ENCODE measurements at regions not wholly inside any gene's neighbourhood (a gene's known extent, or its start where the extent isn't known, plus 50 kb on each side); places are given as distances from the start of the nearest gene placed in this dataset.

DNA sequence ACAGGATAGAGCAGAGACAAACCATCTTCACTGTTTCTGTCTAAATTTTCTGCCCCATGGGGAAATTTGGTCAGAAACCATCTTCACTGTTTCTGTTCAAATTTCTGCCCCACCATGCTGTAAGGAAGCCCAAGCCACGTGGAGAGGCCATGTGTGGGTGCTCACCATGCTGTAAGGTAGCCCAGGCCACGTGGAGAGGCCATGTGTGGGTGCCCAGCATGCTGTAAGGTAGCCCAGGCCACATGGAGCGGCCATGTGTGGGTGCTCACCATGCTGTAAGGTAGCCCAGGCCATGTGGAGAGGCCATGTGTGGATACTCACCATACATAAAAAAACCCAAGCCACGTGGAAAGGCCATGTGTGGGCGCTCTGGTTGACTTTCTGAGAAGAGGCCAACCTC is 1088.7 kb upstream of the AUTS2 start:
- peaks cover 6% of the 10 kb centered on the region; the same call in 1 of the 2 replicates for H3K4me1 ChIP-seq (ENCODE audit: insufficient read depth, low read length)
- H3K9ac ChIP-seq (ENCODE audit: low read depth, low read length): no peak overlapping the region
- no peaks in the 10 kb centered on the region for H3K36me3 ChIP-seq (ENCODE audit: insufficient read depth, low read length)
- WGBS: 90% methylated on average over 5 of the region's 5 CpGs
- H3K27me3 ChIP-seq (ENCODE audit: insufficient read depth, low read length): no peaks in the 10 kb centered on the region
- 0 out of 2 replicates have a peak, but pooled peaks cover 10% of the 10 kb centered on the region for H3K9me3 ChIP-seq (ENCODE audit: insufficient read depth, low read depth, low read length)
- H3K4me3 ChIP-seq (ENCODE audit: low read length): no peak overlapping the region
- no peak overlapping the region for H3K27ac ChIP-seq (ENCODE audit: low read depth, low read length)

- H3K4me1 ChIP-seq (ENCODE audit: insufficient read depth, low read length): peaks cover 6% of the 10 kb centered on the region; the same call in 1 of the 2 replicates
- no peak overlapping the region for H3K27ac ChIP-seq (ENCODE audit: low read depth, low read length)
Measured at GRCh38 chr7:68511281-68511680, 1087.0 kb upstream of the AUTS2 start.

GRCh38 chr7:68512466-68512865 is 1085.8 kb upstream of the AUTS2 start:
- 0 out of 2 replicates have a peak, but pooled peaks cover 10% of the 10 kb centered on the region for H3K9me3 ChIP-seq (ENCODE audit: insufficient read depth, low read depth, low read length)
- H3K4me1 ChIP-seq (ENCODE audit: insufficient read depth, low read length): peaks cover 6% of the 10 kb centered on the region; the same call in 1 of the 2 replicates
- no peaks in the 10 kb centered on the region for H3K27me3 ChIP-seq (ENCODE audit: insufficient read depth, low read length)
- 90% methylated on average over 5 of the region's 5 CpGs for WGBS
- H3K27ac ChIP-seq (ENCODE audit: low read depth, low read length): no peak overlapping the region
- no peaks in the 10 kb centered on the region for H3K36me3 ChIP-seq (ENCODE audit: insufficient read depth, low read length)
- H3K4me3 ChIP-seq (ENCODE audit: low read length): no peak overlapping the region
- H3K9ac ChIP-seq (ENCODE audit: low read depth, low read length): no peak overlapping the region

More at GRCh38 chr7:68511281-68511680, 1087.0 kb upstream of the AUTS2 start:
- H3K4me3 ChIP-seq (ENCODE audit: low read length): no peak overlapping the region
- no peaks in the 10 kb centered on the region for H3K36me3 ChIP-seq (ENCODE audit: insufficient read depth, low read length)
- no peak overlapping the region for H3K9ac ChIP-seq (ENCODE audit: low read depth, low read length)
- H3K9me3 ChIP-seq (ENCODE audit: insufficient read depth, low read depth, low read length): 0 out of 2 replicates have a peak, but pooled peaks cover 10% of the 10 kb centered on the region
- WGBS: 72% methylated on average over 10 of the region's 10 CpGs
- H3K27me3 ChIP-seq (ENCODE audit: insufficient read depth, low read length): no peaks in the 10 kb centered on the region

DNA sequence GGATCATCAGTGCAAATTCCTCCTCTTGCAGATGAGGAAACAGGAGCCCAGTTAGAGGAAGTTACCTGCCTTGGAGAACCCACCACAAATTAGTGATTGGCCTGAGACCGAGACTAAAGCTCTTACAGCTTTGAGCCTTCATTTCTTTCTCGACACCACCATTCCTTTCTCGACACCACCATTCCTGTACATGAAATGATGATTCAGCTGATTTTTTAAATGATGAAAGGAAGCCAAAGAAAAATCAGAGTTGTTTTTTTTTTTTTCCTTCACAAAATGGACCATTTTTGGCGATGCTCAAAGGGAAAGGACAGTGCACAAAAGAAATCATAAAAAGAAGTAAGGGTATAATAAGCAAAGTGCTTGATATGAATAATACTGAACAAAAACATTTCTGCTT is 1080.2 kb upstream of the AUTS2 start:
- no peak overlapping the region for H3K27ac ChIP-seq (ENCODE audit: low read depth, low read length)
- H3K27me3 ChIP-seq (ENCODE audit: insufficient read depth, low read length): no peaks in the 10 kb centered on the region
- no peak overlapping the region for H3K4me3 ChIP-seq (ENCODE audit: low read length)
- H3K4me1 ChIP-seq (ENCODE audit: insufficient read depth, low read length): no peaks in the 10 kb centered on the region
- no peaks in the 10 kb centered on the region for H3K36me3 ChIP-seq (ENCODE audit: insufficient read depth, low read length)
- no peaks in the 10 kb centered on the region for H3K9me3 ChIP-seq (ENCODE audit: insufficient read depth, low read depth, low read length)
- no peak overlapping the region for H3K9ac ChIP-seq (ENCODE audit: low read depth, low read length)
- 100% methylated on average over 3 of the region's 4 CpGs for WGBS

DNA sequence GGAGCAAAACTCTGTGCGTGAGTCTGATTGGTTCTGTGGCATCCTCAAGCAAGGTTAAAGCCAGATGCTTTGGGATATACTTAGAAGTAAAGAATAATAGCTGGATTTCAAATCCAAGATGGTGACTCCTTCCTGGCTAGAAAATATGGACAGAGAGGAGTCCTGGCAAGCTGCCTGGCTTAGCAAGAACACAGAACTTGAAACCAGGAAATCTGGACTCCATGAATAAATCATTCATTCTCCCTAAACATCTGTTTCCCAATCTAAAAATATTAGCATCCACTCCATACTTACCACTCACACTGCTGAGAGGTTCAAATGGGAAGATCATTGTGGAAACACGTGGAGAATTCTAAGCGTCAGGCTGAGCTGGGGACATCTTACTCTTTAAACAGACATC is 1074.1 kb upstream of the AUTS2 start:
- no peaks in the 10 kb centered on the region for H3K4me1 ChIP-seq (ENCODE audit: insufficient read depth, low read length)
- H3K9ac ChIP-seq (ENCODE audit: low read depth, low read length): no peak overlapping the region
- no peaks in the 10 kb centered on the region for H3K27me3 ChIP-seq (ENCODE audit: insufficient read depth, low read length)
- H3K36me3 ChIP-seq (ENCODE audit: insufficient read depth, low read length): no peaks in the 10 kb centered on the region
- 92% methylated on average over 3 of the region's 3 CpGs for WGBS
- H3K4me3 ChIP-seq (ENCODE audit: low read length): no peak overlapping the region
- H3K27ac ChIP-seq (ENCODE audit: low read depth, low read length): no peak overlapping the region
- no peaks in the 10 kb centered on the region for H3K9me3 ChIP-seq (ENCODE audit: insufficient read depth, low read depth, low read length)

DNA sequence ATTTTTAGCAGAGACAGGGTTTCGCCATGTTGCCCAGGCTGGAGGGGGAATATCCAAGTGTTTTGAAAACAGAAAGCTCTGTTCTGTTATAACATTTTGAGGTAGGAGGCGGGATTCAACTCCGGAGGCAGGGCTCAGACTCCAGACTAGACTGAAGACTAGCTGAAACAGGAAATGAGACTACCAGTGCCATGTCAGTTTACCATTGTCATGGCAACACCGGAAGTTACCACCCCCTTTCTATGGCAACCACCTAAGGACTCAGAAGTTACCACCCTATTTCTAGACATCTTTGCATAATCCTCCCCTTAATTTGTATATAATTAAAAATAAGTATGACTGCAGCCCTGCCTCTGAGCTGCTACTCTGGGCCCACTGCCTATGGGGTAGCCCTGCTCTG is 1069.1 kb upstream of the AUTS2 start:
- H3K9me3 ChIP-seq (ENCODE audit: insufficient read depth, low read depth, low read length): no peaks in the 10 kb centered on the region
- H3K9ac ChIP-seq (ENCODE audit: low read depth, low read length): no peak overlapping the region
- no peak overlapping the region for H3K27ac ChIP-seq (ENCODE audit: low read depth, low read length)
- H3K4me3 ChIP-seq (ENCODE audit: low read length): no peak overlapping the region
- no peaks in the 10 kb centered on the region for H3K27me3 ChIP-seq (ENCODE audit: insufficient read depth, low read length)
- no peaks in the 10 kb centered on the region for H3K36me3 ChIP-seq (ENCODE audit: insufficient read depth, low read length)
- 89% methylated on average over 4 of the region's 4 CpGs for WGBS
- H3K4me1 ChIP-seq (ENCODE audit: insufficient read depth, low read length): peaks cover 10% of the 10 kb centered on the region; the same call in 1 of the 2 replicates

- WGBS: 97% methylated on average over 22 of the region's 22 CpGs
- Histone ChIP-seq H3K9me3 (ENCODE audit: insufficient read depth, low read depth, low read length) (no peaks in the 10 kb centered on the region), H3K27me3 (ENCODE audit: insufficient read depth, low read length) (no peaks in the 10 kb centered on the region), H3K9ac (ENCODE audit: low read depth, low read length) (no peak overlapping the region), H3K4me1 (ENCODE audit: insufficient read depth, low read length) (0 out of 2 replicates have a peak, but pooled peaks cover under 1% of the 10 kb centered on the region), H3K4me3 (ENCODE audit: low read length) (no peak overlapping the region), H3K27ac (ENCODE audit: low read depth, low read length) (no peak overlapping the region), H3K36me3 (ENCODE audit: insufficient read depth, low read length) (no peaks in the 10 kb centered on the region)
Measured at GRCh38 chr7:68535266-68535665, 1063.0 kb upstream of the AUTS2 start.

DNA sequence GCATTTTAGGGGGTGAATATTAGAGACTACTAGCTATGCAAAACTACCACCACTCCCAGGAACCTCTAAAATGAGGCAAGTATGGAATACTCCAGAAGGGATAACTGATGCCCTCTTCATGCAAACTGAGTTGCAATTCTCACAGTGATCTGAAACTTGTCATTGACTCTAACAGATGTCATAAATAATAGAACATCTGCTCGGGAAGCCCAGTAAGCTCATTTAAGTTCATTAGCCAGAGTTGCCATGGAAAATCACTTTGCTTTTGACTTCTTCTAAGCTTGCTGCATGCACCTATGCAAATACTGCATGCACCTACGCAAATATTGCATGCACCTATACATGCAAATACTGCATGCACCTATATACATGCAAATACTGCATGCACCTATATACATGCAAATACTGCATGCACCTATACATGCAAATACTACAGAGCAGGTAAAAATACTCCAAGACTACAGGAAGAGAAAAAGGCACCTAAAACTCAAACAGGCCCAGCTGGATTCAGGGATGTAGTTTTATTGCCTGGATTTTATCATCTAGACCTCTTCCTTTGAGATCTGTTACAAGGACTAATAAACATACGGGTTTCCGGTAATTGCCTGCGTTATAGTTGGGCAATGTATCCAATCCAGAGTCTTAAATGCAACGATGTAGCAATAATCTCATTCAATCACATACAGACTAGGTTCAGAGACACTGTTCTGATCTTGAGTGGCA is 1061.1 kb upstream of the AUTS2 start:
- H3K27ac ChIP-seq (ENCODE audit: low read depth, low read length): no peak overlapping the region
- no peaks in the 10 kb centered on the region for H3K36me3 ChIP-seq (ENCODE audit: insufficient read depth, low read length)
- 89% methylated on average over 6 of the region's 6 CpGs for WGBS
- H3K9ac ChIP-seq (ENCODE audit: low read depth, low read length): no peak overlapping the region
- no peaks in the 10 kb centered on the region for H3K4me1 ChIP-seq (ENCODE audit: insufficient read depth, low read length)
- H3K9me3 ChIP-seq (ENCODE audit: insufficient read depth, low read depth, low read length): peaks cover 6% of the 10 kb centered on the region; the same call in 1 of the 2 replicates
- H3K27me3 ChIP-seq (ENCODE audit: insufficient read depth, low read length): no peaks in the 10 kb centered on the region
- H3K4me3 ChIP-seq (ENCODE audit: low read length): no peak overlapping the region

DNA sequence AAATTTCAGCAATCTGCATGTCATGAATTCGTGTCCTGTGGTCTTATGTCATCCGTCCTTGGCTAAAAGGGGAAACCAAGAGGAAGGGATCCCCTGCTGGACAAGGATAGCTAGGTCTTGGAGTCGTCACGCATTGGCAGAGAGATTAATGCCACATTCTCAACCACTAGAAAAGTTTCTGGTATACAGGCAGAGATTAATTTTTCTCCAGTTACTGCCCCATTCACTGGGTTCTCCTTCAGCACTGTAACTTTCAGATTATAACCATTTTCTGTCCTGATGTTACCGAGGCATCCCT is 1060.6 kb upstream of the AUTS2 start:
- peaks cover 6% of the 10 kb centered on the region; the same call in 1 of the 2 replicates for H3K9me3 ChIP-seq (ENCODE audit: insufficient read depth, low read depth, low read length)
- no peaks in the 10 kb centered on the region for H3K36me3 ChIP-seq (ENCODE audit: insufficient read depth, low read length)
- H3K4me1 ChIP-seq (ENCODE audit: insufficient read depth, low read length): no peaks in the 10 kb centered on the region
- no peak overlapping the region for H3K9ac ChIP-seq (ENCODE audit: low read depth, low read length)
- H3K27me3 ChIP-seq (ENCODE audit: insufficient read depth, low read length): no peaks in the 10 kb centered on the region
- 89% methylated on average over 5 of the region's 5 CpGs for WGBS
- H3K27ac ChIP-seq (ENCODE audit: low read depth, low read length): no peak overlapping the region
- H3K4me3 ChIP-seq (ENCODE audit: low read length): no peak overlapping the region

- Histone ChIP-seq H3K27me3 (ENCODE audit: insufficient read depth, low read length) (no peaks in the 10 kb centered on the region), H3K36me3 (ENCODE audit: insufficient read depth, low read length) (no peaks in the 10 kb centered on the region), H3K4me3 (ENCODE audit: low read length) (no peak overlapping the region), H3K4me1 (ENCODE audit: insufficient read depth, low read length) (no peaks in the 10 kb centered on the region), H3K27ac (ENCODE audit: low read depth, low read length) (no peak overlapping the region), H3K9me3 (ENCODE audit: insufficient read depth, low read depth, low read length) (peaks cover 6% of the 10 kb centered on the region; the same call in 1 of the 2 replicates), H3K9ac (ENCODE audit: low read depth, low read length) (no peak overlapping the region)
- 93% methylated on average over 3 of the region's 3 CpGs for WGBS
Measured at GRCh38 chr7:68542831-68543230, 1055.4 kb upstream of the AUTS2 start.

- no peaks in the 10 kb centered on the region for H3K4me1 ChIP-seq (ENCODE audit: insufficient read depth, low read length)
- H3K27ac ChIP-seq (ENCODE audit: low read depth, low read length): no peak overlapping the region
- WGBS: 85% methylated on average over 4 of the region's 4 CpGs
- no peaks in the 10 kb centered on the region for H3K36me3 ChIP-seq (ENCODE audit: insufficient read depth, low read length)
- H3K4me3 ChIP-seq (ENCODE audit: low read length): no peak overlapping the region
- H3K9me3 ChIP-seq (ENCODE audit: insufficient read depth, low read depth, low read length): peaks cover 6% of the 10 kb centered on the region; the same call in 1 of the 2 replicates
- no peaks in the 10 kb centered on the region for H3K27me3 ChIP-seq (ENCODE audit: insufficient read depth, low read length)
- H3K9ac ChIP-seq (ENCODE audit: low read depth, low read length): no peak overlapping the region
Measured at GRCh38 chr7:68544851-68545250, 1053.4 kb upstream of the AUTS2 start.
